OCI-M1 (cell line): ENCODE measurements at regions not wholly inside any gene's neighbourhood (a gene's known extent, or its start where the extent isn't known, plus 50 kb on each side); places are given as distances from the start of the nearest gene placed in this dataset.

Experiments used
- DNase-seq: peaks from one replicate; lab custom pipeline; 2025; lab: John Stamatoyannopoulos, UW

DNA sequence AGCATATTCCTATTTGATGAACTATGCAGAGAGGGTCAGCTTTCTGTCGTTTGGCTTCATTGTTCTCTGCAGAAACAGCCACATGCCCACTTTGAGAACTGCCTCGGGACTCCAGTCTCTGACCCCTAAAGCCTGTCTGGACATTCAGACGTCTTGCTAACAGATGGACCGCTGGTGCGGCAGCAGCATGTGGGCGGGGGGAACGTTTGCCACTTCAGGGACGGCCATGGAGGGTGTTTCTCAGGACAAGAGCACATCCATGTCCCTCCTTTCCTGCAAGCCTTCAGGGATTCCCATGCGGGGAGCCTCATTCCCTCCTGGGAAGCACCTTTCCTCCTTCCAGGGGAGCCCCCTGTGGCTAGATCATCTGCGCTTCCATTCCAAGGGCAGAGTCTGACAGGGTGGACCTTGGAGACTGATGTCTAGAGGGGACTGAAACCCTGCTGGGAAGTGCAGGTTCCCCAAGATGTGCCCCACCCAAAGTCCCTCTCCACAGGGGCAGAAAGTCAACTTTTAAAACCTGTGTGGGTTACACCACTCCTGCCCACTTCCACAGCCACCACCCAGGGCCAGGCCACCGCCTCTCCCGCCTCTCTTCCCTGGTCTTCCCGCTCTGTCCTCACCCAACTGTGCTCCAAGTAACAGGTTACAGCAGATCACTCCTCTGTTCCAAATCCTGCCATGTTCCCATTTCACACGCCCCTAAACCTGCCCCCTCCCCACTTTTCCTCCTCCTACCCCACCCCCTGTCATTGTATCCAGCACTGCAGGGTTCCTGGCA, 94.8 kb upstream of the PMEPA1 start:
- DNase-seq = no peak

DNA sequence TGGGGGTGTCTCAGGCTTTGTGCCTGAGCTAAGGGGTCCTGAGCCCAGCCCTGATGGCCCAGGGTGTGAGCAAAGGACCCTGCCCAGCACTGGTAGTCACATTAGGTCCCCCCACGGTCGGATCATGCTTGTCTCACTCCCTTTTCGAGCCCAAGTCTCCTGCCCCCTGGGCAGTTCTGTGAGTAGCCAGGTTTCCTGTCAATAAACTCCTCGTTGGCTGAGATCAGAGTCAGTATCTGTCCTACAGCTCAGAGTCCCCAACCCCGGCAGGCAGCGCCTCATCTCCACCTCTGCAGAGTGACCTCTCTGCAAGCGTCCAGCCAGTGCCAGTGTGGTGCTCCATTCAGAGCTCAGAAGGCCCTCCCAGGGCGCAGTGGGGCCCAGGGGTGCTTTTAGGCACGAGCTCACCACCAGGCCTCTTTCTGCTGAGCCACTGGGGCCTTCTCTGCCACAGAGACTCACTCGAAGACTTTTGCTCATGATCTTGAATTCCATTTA, 93.7 kb upstream of the PMEPA1 start:
- no peak for DNase-seq

DNA sequence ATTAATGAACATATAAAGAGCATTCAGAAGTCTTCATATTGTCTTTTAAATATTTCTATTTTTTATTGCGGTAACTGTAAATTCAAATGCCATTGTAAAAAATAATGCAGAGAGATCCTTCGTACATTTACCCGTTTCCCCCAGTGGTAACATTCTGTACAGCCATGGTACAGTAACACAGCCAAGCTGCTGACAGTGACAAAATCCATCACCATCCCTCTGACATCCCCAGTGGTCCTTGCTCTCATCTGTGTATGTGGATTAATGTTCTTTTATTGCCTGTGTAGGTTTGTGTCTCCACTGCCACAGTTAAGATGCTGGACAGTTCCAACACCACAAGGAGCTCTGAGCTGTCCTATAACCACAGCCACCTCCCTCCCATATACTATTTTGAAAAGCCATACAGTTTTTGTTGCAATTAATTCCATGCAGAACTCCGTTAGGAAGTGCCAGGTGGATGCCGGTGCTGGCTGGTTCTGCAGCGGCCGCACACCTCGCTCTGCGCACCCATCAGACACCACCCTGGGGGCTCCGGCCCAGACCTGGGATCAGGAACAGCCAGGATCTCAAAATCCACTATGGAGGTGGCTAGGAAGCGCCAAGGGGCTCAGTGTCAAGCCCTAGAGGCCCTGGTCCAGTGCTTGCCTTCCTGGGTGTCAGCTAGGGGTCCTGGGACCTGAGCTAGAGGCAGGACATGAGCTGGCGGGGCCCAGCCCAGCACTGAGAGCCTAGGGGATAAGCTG, 93.1 kb upstream of the PMEPA1 start:
- DNase-seq = no peak

DNA sequence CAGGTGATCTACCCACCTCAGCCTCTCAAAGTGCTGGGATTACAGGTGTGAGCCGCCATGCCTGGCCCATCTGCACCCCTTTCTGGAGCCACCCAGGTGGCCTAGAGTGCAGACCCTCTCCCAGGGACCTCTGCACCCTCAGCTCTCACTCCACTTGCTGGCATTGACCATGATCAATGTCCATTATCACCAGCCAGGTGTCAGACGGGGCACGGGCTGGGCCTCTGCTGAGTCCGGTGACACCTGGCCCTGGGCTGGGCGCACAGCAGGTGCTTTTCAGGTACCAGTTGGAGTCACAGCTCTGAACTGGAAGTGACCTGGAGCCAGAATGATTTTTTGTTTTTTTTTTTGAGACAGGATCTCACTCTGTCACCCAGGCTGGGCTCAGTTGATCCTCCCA, 91.8 kb upstream of the PMEPA1 start:
- no peak for DNase-seq

DNA sequence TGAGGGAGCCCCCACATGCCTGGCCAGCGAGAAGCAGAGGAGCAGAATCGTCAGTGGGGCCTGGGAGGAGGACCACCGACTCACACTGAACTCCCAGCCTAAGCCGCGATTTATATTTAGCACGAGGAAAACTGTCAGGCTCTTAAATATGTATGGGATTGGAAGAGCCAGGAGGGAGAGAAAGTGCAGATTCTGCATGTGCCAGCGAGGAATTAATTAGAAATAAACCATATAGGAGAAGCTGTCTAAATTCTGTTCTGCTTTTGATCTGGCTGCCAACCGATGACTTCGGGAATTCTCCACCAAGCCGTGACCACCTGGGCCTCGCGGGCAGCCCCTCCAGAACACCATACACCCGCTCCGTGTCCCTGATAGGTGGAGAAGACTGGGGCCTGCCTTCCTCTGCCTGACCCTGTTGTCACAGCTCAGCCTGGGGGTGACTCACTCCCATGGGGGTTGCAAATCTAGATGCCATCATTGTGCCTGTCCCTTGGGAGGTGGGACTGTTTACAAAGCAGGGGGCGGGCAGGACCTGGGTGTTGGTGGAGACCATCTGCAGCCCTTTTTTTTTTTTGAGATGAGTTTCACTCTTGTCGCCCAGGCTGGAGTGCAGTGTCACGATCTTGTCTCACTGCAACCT, 91.1 kb upstream of the PMEPA1 start:
- DNase-seq = no peak

DNA sequence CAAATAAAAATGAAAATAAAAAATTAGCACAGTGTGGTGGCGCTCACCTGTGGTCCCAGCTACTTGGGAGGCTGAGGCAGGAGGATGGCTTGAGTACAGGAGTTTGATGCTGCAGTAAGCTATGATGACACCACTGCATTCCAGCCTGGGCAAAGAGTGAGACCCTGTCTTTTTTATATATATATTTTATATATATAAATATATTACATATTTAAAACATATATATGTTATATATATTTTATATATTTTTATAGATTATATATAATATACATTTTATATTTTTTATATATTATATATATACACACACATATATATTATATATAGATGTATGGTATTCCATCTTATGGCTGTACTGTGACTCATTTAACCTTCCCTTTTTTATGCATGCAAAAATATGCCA, 87.6 kb upstream of the PMEPA1 start:
- DNase-seq = no peak

DNA sequence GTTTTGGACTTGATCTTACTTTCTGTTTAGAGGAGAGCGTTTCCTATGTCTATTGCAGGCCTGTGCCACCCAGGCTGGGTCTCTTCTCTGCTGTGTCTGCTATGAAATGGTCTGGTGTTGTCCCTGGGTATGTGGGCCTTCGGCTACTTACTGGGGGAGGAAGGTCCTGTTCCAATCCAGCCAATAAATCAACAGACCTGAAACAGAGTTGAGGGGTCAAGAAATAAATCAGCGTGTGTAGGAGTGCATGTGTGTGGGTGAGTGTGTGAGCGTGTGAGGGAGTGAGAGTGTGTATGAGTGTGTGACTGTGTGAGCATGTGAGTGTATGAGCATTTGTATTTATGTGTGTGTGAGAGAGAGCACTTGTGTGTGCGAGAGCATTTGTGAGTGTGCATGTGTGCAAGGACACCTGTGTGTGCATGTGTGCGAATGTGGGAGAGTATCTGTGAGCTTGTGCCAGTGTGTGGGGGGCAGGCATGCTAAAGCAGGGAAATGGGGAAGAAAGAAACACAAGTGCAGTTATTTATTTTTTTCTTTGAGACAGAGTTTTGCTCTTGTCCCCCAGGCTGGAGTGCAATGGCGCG, 86.3 kb upstream of the PMEPA1 start:
- no peak for DNase-seq

DNA sequence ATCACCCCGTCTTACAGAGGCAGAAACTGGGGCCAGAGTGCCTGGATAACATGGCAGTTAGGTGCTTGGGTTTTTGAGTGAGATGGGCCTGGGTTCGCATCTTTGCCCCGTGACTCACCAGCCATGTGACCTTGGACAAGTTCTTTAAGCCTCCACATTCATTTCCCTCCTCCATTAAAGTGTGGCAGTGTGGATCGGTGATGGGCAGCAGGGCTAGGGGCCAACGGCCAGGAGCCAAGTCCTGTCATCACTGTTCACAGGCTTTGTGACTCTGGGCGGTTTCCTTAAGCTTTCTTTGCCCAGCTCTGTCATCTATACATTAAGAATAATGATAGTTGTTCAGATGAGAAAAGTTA, 85.5 kb upstream of the PMEPA1 start:
- DNase-seq = no peak

DNA sequence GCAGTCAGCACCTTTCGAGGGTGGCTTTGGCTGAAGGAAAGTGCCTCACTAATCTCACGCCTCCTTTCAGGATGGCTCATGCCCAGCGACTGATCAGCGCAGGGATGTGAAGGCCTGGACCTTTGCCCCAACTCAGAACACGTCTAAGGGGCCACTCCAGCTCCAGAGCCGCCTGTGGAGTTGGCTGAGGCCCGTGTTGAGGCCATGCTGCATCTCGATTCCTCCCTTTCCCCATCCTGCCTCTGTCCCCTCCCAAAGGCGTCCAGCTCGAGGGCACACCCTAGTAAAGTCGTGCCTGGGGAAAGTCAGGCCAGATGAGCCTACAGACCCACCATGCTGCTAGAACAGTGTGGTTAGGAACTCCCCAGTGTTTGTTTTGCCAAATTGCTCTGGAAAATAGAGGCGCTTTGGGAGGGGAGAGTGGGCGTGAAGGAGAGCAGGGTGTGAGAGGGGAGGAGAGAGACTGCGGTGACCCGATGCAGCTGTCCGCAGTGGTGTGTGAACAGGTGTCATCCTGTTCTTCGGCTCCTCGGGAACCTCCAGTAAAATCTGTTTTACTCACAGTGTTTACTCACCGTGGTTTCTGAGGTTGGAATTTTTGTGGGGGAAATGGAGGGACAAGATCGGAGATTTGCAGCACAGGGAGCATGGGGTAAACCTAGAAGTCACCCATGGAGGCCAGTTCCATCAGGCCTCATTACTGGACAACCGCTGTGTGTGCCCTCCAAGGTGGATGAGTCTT, 85.0 kb upstream of the PMEPA1 start:
- no peak for DNase-seq

DNA sequence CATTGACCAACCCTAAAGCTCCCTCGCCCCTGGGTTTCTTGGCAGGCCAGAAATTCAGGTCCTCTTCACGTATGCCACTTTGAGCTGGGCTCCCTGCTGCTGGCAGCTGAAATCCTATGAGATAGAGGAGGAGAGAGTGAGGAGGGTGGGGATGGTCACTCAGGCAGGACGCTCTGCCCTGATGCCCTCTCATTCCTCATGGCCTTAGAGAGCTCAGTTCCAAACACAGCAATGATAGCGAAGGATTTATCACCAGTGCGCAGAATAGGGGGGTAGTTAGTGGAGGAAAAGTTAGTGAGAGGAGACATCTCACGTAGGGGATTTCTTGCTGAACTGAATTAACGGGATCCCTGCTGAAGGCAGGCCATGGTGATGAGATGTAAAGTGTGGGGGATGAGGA, 84.2 kb upstream of the PMEPA1 start:
- no peak for DNase-seq

DNA sequence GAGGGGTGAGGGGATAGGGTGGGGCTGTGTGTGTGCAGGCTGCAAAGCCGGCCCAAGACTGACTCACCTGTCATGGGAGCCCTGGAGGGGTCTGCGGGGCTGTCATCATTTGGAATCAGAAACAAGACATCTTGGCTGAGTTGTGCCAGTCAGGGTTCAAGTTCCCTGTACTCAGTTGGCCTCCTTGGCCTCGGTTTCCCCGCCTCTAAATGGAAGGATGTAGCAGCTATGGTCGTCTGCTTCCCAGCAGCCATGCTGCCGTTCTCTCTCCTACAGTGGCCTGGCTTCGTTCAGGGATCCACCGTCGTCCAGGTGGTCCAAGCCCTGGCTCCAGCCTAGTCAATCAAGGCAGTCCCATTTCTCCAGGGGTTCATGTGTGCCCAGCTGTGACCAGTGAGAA, 83.6 kb upstream of the PMEPA1 start:
- no peak for DNase-seq

DNA sequence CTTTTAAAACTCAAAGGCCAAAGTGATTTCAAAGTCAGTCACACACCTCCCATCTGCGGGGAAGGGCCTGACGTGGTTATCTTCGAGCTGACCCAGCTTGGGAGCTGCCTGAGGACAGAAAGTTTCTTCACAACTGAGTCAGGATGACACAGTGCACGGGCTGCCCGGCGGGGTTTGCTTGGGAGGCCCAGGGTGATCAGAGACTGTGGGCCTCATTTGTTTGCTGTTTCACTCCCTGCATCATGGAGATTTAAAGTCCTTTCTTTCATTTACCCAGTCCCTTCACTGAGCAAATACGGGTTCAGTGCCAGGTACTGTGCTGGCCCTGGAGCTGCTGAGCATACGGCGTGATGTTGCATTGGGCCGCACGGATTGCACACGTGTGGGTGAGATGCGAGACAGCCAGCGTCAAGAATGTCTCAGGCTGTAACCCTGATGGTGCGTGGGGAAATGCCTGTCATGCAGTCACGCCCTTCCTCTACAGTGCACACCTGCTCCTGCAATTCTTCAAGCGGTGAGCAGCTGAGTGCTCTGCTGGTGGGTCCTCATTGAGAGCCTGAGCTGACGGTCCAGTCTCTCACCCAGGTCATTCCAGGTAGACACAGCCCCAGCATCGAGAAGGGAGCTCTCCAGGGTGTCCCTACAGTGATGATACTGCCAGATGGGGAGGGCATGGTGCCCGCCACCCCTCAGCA, 82.7 kb upstream of the PMEPA1 start:
- DNase-seq = no peak

DNA sequence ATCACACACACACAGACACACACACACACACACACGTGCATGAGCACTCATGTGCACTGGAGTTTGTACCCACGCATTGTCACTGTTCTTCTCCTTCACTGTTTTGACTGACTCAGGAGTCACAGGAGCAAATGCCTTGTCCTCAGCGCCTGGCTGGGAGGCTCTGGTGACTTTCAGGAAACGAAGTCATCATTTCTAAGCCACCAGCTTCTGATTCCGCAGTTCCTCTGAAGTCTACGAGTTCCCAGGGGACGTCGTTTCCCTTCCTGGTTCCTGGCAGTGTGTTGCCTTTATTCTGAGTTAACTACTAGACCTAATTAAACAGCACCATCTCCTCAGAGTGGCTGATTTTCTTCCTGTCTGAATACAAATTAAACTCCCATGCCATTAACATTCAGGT, 82.2 kb upstream of the PMEPA1 start:
- DNase-seq = no peak

DNA sequence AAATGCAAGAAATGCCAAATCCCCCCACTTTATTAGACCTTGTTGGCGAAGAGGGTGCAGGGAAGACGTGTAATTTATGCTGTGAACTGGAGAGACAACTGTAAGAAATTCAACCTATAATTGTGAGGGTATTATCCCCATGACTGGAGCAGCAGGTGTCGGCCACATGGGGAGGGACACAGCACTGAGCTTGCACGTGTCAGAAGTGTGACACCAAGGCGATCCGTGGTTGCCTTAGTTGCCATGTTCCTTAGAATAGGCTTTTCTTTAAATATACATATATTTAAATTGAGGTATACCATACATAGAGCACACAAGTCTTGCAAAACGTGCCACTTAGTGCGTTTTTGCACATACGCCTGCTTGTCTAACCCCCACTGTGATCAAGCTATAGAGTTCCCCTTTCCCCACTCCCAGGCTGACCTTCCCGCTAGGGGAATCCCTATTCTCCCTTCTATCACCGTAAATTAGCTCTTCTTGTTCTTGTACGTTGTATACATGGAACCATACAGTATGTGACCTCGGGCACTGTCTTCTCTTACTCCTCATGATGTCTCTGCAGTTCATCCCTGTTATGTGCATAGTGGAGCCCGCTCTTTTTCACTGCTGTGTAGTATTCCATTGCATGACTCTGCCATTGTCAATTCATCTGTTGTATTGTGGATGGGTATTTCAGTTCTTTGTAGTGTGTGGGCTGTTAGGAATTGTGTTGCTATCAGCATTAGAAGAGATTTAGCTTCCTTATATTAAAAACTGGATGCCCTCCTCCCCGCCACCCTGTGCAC, 81.6 kb upstream of the PMEPA1 start:
- DNase-seq = no peak

DNA sequence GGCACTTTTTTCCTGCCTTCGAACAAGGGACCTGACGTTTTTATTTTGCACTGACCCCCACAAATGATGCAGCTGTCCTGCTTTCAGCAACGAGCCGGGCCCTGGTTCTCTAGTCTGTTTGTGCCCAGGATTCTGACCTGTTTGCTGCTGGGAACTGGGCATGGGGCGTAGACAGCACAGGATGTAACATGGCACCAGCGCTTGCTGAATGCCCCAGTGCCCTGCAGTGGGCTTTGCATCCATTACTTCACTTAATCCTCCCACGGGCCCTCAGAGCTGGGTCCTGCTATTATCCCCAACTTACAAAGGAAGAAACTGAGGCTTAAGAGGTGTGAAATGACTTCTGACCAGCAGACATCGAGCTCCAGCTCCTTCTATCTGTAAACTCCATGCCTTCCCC, 80.4 kb upstream of the PMEPA1 start:
- no peak for DNase-seq

DNA sequence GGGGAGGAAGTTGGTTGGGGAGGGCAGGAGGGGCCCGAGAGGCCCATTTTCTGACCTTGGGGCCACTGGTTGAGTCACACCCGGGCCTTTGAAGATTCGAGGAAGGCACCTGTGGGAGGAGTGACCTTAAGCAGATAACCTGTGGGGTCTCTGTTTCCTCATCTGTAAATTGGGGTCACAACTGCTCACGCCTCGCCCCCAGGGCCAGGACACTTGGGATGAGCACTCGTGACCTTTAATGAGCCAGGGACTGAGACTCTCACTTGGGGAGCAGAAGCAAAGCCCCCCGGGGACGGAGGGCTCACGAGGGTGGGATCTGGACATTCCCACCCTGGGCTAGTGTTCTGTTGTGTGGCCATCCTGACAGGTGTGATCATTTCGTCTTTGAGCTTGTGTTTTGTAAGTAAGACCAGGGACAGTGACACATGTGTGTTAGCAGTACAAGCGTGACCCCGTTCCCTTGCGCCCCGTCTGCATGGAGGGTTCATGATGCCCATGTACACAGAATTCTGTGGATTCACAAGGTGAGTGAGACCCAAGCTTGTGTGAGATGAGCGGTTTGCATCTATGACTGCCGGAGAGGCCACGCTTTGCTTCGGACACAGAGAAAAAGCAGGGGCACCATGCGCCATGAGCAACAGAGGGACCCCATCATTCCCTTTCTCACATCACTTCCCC, 79.3 kb upstream of the PMEPA1 start:
- no peak for DNase-seq

DNA sequence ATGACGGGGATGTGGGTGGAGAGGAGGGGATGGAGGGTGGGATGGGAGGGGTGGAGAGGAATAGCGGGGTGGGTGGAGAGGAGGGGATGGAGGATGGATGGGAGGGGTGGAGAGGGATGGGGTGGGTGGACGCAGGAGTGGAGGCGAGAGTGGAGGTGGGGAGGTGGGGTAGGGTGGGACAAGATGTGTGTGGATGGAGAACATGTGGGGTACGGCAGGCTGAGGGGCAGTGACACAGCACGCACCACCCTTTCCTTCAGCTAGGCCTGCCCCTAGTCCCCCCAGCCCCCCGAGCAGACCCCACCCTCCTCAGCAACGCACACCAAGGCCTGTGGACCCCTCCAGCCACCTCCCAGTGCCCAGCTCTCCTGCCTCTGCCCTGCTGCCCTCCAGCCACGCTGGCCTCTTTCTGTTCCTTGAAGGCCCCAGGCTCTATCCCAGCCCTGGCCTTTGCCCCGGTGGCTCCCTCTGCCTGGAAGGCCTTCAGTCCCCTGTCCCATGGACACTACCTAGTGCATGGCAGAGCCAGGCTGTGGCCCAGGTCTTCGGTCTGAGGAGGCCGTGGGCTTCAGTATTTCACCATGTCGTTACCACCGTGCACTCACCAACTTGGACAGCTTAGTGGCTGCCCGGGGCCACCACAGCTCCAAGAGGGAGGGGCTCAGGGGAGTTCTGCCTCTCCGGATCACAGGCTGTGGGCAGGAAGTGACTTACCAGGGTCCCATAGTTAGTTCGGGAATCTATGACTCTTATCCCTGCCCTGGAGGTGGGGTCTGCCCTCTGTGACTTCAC, 78.4 kb upstream of the PMEPA1 start:
- no peak for DNase-seq

DNA sequence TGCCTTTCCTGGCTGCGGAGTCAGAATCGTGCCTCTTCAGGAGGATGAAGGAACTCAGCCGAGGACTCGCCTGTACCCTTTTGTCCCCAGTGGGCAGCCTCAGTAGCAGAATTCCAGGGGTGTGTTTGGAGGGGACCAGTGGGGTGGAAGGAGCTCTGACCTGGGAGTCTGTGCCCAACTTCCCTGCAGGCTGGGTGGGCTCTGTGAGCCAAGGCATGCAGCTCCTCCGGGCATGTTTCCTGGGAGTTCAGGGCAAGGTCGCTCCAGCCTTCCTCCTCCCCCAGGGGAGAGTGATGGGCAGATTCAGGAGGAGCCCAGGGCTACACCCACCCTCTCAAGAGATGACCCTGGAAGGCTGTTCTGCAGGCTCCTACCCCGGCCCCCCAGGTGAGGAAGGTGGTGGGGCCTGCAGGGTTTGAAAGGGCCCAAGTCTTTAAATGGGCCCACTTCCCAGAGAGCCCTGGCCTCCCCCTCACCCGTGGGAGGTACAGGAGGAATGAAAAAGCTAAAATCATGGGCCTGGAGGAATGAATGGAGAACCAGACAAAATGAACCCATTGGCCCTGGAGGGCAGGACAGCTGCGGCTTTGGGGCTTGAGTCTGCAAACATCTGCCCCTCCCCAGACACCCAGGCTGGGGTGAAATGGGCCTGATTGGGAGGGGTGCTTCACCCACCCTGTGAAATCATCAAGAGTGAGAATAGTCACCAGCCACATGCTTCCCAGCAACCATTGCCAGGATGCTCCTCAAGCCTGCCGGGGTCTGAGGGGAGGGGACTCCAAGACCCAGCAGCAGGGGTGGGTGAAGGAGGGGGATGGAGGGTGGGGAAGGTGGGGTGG, 77.6 kb upstream of the PMEPA1 start:
- no peak for DNase-seq
